Adipocyte (in vitro differentiated cells): ENCODE measurements at regions not wholly inside any gene's neighbourhood (a gene's known extent, or its start where the extent isn't known, plus 50 kb on each side); places are given as distances from the start of the nearest gene placed in this dataset.

Experiments used
- DNase-seq: peaks from one replicate; pipeline ENCODE4 v3.0.0-alpha.2; 2015; ENCODE audit warnings: low read depth
- H3K27me3 ChIP-seq: replicated peaks from 2 replicates; pipeline ENCODE4 v1.7.0; 2013; ENCODE audit warnings: mild to moderate bottlenecking, low read length, moderate library complexity; ENCODE audit not compliant: control insufficient read depth, insufficient read depth
- H3K36me3 ChIP-seq: 2 replicates; pipeline ENCODE4 v1.7.0; 2013; ENCODE audit warnings: low read length, mild to moderate bottlenecking, moderate library complexity; ENCODE audit not compliant: control insufficient read depth, insufficient read depth, severe bottlenecking
- H3K4me1 ChIP-seq: 2 replicates; pipeline ENCODE4 v1.7.0; 2013; ENCODE audit warnings: mild to moderate bottlenecking, low read length, moderate library complexity; ENCODE audit not compliant: control insufficient read depth, insufficient read depth
- H3K4me3 ChIP-seq: 2 replicates; pipeline ENCODE4 v1.7.0; 2013; ENCODE audit warnings: mild to moderate bottlenecking, low read length, moderate library complexity
- H3K9ac ChIP-seq: 2 replicates; pipeline ENCODE4 v1.7.0; 2013; ENCODE audit warnings: mild to moderate bottlenecking, low read length, moderate library complexity
- H3K9me3 ChIP-seq: 2 replicates; pipeline ENCODE4 v1.7.0; 2013; ENCODE audit warnings: mild to moderate bottlenecking, low read length, moderate library complexity; ENCODE audit not compliant: control insufficient read depth

- no peak for DNase-seq
- Histone ChIP-seq H3K4me1 (peaks cover 5% of the 10 kb centered on the region), H3K9ac (no peak overlapping the region), H3K9me3 (no peaks in the 10 kb centered on the region), H3K27me3 (no peaks in the 10 kb centered on the region), H3K4me3 (no peak overlapping the region), H3K36me3 (no peaks in the 10 kb centered on the region)
Measured at GRCh38 chr18:61965311-61965710, 72.5 kb upstream of the RNF152 start.

GRCh38 chr18:61964616-61965015, 71.8 kb upstream of the RNF152 start:
- Histone ChIP-seq H3K36me3 (no peaks in the 10 kb centered on the region), H3K4me1 (peaks cover 10% of the 10 kb centered on the region), H3K9me3 (no peaks in the 10 kb centered on the region), H3K9ac (no peak overlapping the region), H3K27me3 (no peaks in the 10 kb centered on the region), H3K4me3 (no peak overlapping the region)
- no peak for DNase-seq

DNA sequence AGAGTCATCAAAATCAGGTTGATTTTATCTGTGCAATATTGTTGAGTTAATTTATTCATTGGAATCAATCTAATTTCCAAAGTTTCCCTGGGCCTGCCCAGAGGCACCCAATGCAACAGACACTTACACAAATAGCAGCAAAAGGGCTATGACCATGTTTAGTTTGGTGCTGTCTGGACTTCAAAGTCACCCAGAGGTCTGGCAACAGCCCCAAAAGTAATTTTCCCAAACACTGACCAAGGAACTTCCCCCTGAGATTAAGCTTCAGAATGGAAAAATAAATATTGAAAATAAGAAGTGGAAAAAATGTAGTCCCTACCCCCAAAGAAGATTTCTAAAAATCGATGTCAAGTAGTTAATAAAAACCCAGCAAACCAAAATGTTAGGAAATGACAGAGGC, 70.9 kb upstream of the RNF152 start:
- Histone ChIP-seq H3K9ac (no peak overlapping the region), H3K4me3 (no peak overlapping the region), H3K27me3 (no peaks in the 10 kb centered on the region), H3K36me3 (no peaks in the 10 kb centered on the region), H3K9me3 (no peaks in the 10 kb centered on the region), H3K4me1 (peaks cover 14% of the 10 kb centered on the region)
- no peak for DNase-seq

GRCh38 chr18:61957801-61958516, 65.2 kb upstream of the RNF152 start:
- Histone ChIP-seq H3K9ac (no peak overlapping the region), H3K4me1 (peaks cover 12% of the 10 kb centered on the region), H3K9me3 (no peaks in the 10 kb centered on the region), H3K36me3 (no peaks in the 10 kb centered on the region), H3K27me3 (no peaks in the 10 kb centered on the region), H3K4me3 (no peak overlapping the region)
- DNase-seq = no peak

GRCh38 chr18:61955644-61956043, 62.8 kb upstream of the RNF152 start:
- Histone ChIP-seq H3K9me3 (no peaks in the 10 kb centered on the region), H3K4me3 (no peak overlapping the region), H3K4me1 (peaks cover 15% of the 10 kb centered on the region), H3K36me3 (no peaks in the 10 kb centered on the region), H3K9ac (no peak overlapping the region), H3K27me3 (no peaks in the 10 kb centered on the region)
- DNase-seq = no peak

DNA sequence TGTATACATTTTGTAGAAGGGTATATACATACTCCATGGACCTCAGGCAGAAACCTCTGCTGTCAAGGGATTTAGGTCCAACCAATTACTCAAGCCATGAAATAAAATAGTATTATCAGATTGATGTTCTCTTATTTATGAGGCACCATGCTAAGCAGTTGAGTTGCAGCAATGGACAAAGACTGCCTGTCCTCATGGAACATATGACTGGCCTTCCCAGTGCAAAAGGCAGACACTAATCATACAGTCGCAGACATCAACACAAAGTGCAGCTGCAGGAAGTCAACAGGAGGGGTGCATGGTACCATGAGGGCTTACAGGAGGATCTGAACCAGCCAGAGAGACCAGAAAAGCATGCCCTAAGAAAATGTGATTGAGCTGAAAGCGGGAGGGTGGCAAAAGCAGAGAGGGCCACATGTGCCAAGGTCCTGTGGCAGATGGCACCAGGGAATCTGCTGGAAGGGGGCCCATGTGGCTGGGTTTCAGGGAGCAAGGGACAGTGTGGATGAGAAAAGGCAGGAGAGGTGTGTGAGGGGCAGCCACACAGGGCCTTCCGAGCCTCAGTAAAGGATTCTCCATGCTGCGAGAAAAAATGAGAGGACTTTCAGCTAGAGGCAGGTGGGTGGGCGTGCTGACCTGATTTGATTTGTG, 61.4 kb upstream of the RNF152 start:
- Histone ChIP-seq H3K36me3 (no peaks in the 10 kb centered on the region), H3K9ac (no peak overlapping the region), H3K27me3 (no peaks in the 10 kb centered on the region), H3K4me3 (no peak overlapping the region), H3K4me1 (peaks cover 6% of the 10 kb centered on the region), H3K9me3 (no peaks in the 10 kb centered on the region)
- no peak for DNase-seq

- H3K36me3 ChIP-seq = no peaks in the 10 kb centered on the region
- H3K4me1 ChIP-seq = peaks cover 6% of the 10 kb centered on the region
- no peaks in the 10 kb centered on the region for H3K9me3 ChIP-seq
- no peak overlapping the region for H3K4me3 ChIP-seq
- H3K9ac ChIP-seq = no peak overlapping the region
- no peaks in the 10 kb centered on the region for H3K27me3 ChIP-seq
- no peak for DNase-seq
Measured at GRCh38 chr18:61953641-61954040, 60.8 kb upstream of the RNF152 start.

GRCh38 chr18:61953161-61953560, 60.4 kb upstream of the RNF152 start:
- Histone ChIP-seq H3K9ac (no peak overlapping the region), H3K9me3 (no peaks in the 10 kb centered on the region), H3K4me3 (no peak overlapping the region), H3K27me3 (no peaks in the 10 kb centered on the region), H3K36me3 (no peaks in the 10 kb centered on the region), H3K4me1 (peaks cover 6% of the 10 kb centered on the region)
- peak; percentile 44 for DNase-seq

- Histone ChIP-seq H3K4me3 (no peak overlapping the region), H3K9me3 (no peaks in the 10 kb centered on the region), H3K27me3 (no peaks in the 10 kb centered on the region), H3K4me1 (peaks cover 10% of the 10 kb centered on the region), H3K36me3 (no peaks in the 10 kb centered on the region), H3K9ac (no peak overlapping the region)
- no peak for DNase-seq
Measured at GRCh38 chr18:61951396-61951795, 58.6 kb upstream of the RNF152 start.

- Histone ChIP-seq H3K4me3 (no peak overlapping the region), H3K4me1 (peaks cover 14% of the 10 kb centered on the region), H3K36me3 (no peaks in the 10 kb centered on the region), H3K27me3 (no peaks in the 10 kb centered on the region), H3K9ac (no peak overlapping the region), H3K9me3 (no peaks in the 10 kb centered on the region)
- DNase-seq = no peak
Measured at GRCh38 chr18:61950371-61950770, 57.6 kb upstream of the RNF152 start.

DNA sequence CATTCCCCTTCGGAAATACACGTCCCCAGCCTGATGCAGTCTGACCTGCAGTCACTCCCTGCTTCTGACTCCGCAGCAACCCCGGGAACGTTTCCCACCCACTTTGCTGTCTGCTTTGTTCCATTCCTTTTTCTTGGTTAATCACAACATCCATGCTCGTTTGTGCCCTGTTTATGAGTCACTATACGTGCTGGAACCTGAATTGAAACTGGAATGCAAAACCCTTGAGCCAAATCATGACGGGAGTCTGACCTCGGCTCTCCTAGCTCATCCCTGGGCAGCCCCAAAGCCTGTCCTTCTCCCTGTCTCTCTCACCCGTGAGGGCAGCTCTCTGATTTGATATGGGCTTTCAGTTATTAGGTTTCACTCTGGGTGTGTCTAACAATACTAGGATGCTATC, 57.1 kb upstream of the RNF152 start:
- H3K4me3 ChIP-seq = no peak overlapping the region
- peaks cover 14% of the 10 kb centered on the region for H3K4me1 ChIP-seq
- H3K9me3 ChIP-seq = no peaks in the 10 kb centered on the region
- no peak overlapping the region for H3K9ac ChIP-seq
- no peaks in the 10 kb centered on the region for H3K27me3 ChIP-seq
- peak; percentile 56 for DNase-seq
- no peaks in the 10 kb centered on the region for H3K36me3 ChIP-seq
